ENCODE measurements at regions not wholly inside any gene's neighbourhood (a gene's known extent, or its start where the extent isn't known, plus 50 kb on each side); places are given as distances from the start of the nearest gene placed in this dataset.

GRCh38 chr12:31860401-31860800 is 98.8 kb upstream of the RESF1 start:
- TF ChIP-seq EZH2 (optimal IDR thresholded peaks at IDR 0.05; ENCODE audit: low read depth, low read length): no peak
- no peak for TF ChIP-seq EZH2phosphoT487 (IDR thresholded peaks at IDR 0.05; ENCODE audit: low read length)
- no peak for TF ChIP-seq CTCF (IDR thresholded peaks at IDR 0.05; ENCODE audit: low read length)
- DNase-seq: no peak
- no peak overlapping the region for H3K9ac ChIP-seq (ENCODE audit: low read length)
- no peaks in the 10 kb centered on the region for H3K79me2 ChIP-seq (ENCODE audit: low read length)
- H4K20me1 ChIP-seq (ENCODE audit: insufficient read depth, low read length): no peaks in the 10 kb centered on the region
- H3K9me2 ChIP-seq (replicated peaks; ENCODE audit: insufficient read depth, low read length): no peaks in the 10 kb centered on the region
- H3F3A ChIP-seq (ENCODE audit: insufficient read depth, low read length): no peaks in the 10 kb centered on the region
- H3K4me1 ChIP-seq (ENCODE audit: low read length): no peaks in the 10 kb centered on the region
- no peak overlapping the region for H3K4me2 ChIP-seq (ENCODE audit: low read depth, low read length)
- no peaks in the 10 kb centered on the region for H3K9me3 ChIP-seq (replicated peaks; ENCODE audit: insufficient read depth, low read length)
- H3K36me3 ChIP-seq (replicated peaks; ENCODE audit: insufficient read depth, low read length): no peaks in the 10 kb centered on the region
- no peak overlapping the region for H2AFZ ChIP-seq (ENCODE audit: low read length)
- no peaks in the 10 kb centered on the region for H3K27me3 ChIP-seq (replicated peaks; ENCODE audit: insufficient read depth, low read length)
- no peak overlapping the region for H3K4me3 ChIP-seq (ENCODE audit: low read length)
- H3K27ac ChIP-seq (ENCODE audit: low read length): no peak overlapping the region

DNA sequence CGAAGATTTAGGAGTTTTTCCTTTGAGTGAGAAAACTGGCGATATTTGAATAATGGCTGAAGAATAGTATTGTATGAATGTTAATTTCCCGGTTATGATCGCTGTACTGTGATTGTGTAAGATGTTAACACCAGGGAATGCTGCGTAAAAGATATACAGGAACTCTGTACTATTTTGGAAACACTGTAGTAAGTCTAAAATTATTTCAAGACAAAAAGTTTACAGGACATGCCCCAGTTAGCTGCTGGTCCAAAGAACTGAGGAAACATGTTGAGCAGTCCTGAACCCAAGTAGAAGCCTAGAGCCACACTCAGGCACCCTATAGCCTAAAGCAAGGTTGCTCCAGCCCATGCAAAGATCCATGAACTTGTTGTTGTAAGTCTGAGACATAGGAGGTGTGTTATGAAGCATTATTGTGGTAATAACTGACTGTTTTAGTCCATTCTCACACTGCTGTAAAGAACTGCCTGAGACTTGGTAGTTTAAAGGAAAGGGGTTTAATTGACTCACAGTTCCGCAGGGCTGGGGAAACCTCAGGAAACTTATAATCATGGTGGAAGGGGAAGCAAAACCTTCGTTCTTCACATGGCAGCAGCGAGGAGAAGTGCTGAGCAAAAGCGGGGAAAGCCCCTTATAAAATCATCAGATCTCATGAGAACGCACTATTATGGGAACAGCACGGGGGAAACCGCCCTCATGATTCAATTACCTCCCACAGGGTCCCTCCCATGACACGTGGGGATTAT is 99.8 kb upstream of the RESF1 start:
- Histone ChIP-seq H3K9me2 (replicated peaks; ENCODE audit: insufficient read depth, low read length) (no peaks in the 10 kb centered on the region), H3K4me2 (ENCODE audit: low read depth, low read length) (no peak overlapping the region), H4K20me1 (ENCODE audit: insufficient read depth, low read length) (no peaks in the 10 kb centered on the region), H3K27ac (ENCODE audit: low read length) (no peak overlapping the region), H3F3A (ENCODE audit: insufficient read depth, low read length) (no peaks in the 10 kb centered on the region), H3K4me3 (ENCODE audit: low read length) (no peak overlapping the region), H3K27me3 (replicated peaks; ENCODE audit: insufficient read depth, low read length) (no peaks in the 10 kb centered on the region), H3K4me1 (ENCODE audit: low read length) (no peaks in the 10 kb centered on the region), H3K9ac (ENCODE audit: low read length) (no peak overlapping the region), H3K79me2 (ENCODE audit: low read length) (no peaks in the 10 kb centered on the region), H3K36me3 (replicated peaks; ENCODE audit: insufficient read depth, low read length) (no peaks in the 10 kb centered on the region), H2AFZ (ENCODE audit: low read length) (no peak overlapping the region), H3K9me3 (replicated peaks; ENCODE audit: insufficient read depth, low read length) (no peaks in the 10 kb centered on the region)
- TF ChIP-seq EZH2 (optimal IDR thresholded peaks at IDR 0.05; ENCODE audit: low read depth, low read length) (no peak), CTCF (IDR thresholded peaks at IDR 0.05; ENCODE audit: low read length) (no peak), EZH2phosphoT487 (IDR thresholded peaks at IDR 0.05; ENCODE audit: low read length) (no peak)
- DNase-seq: no peak

GRCh38 chr12:31855427-31855826 is 103.8 kb upstream of the RESF1 start:
- no peaks in the 10 kb centered on the region for H3K9me3 ChIP-seq (replicated peaks; ENCODE audit: insufficient read depth, low read length)
- no peaks in the 10 kb centered on the region for H3K9me2 ChIP-seq (replicated peaks; ENCODE audit: insufficient read depth, low read length)
- H2AFZ ChIP-seq (ENCODE audit: low read length): no peak overlapping the region
- H3K79me2 ChIP-seq (ENCODE audit: low read length): no peaks in the 10 kb centered on the region
- no peak overlapping the region for H3K9ac ChIP-seq (ENCODE audit: low read length)
- no peaks in the 10 kb centered on the region for H3K36me3 ChIP-seq (replicated peaks; ENCODE audit: insufficient read depth, low read length)
- H3K4me2 ChIP-seq (ENCODE audit: low read depth, low read length): no peak overlapping the region
- H3K27me3 ChIP-seq (replicated peaks; ENCODE audit: insufficient read depth, low read length): no peaks in the 10 kb centered on the region
- DNase-seq: no peak
- no peak overlapping the region for H3K27ac ChIP-seq (ENCODE audit: low read length)
- H3F3A ChIP-seq (ENCODE audit: insufficient read depth, low read length): no peaks in the 10 kb centered on the region
- H3K4me1 ChIP-seq (ENCODE audit: low read length): no peaks in the 10 kb centered on the region
- no peak for TF ChIP-seq CTCF (IDR thresholded peaks at IDR 0.05; ENCODE audit: low read length)
- no peak for TF ChIP-seq EZH2 (optimal IDR thresholded peaks at IDR 0.05; ENCODE audit: low read depth, low read length)
- TF ChIP-seq EZH2phosphoT487 (IDR thresholded peaks at IDR 0.05; ENCODE audit: low read length): no peak
- no peak overlapping the region for H3K4me3 ChIP-seq (ENCODE audit: low read length)
- no peaks in the 10 kb centered on the region for H4K20me1 ChIP-seq (ENCODE audit: insufficient read depth, low read length)

All from MM.1S (cell line).